CD4-positive, alpha-beta T cell (primary cell): ENCODE measurements at regions not wholly inside any gene's neighbourhood (a gene's known extent, or its start where the extent isn't known, plus 50 kb on each side); places are given as distances from the start of the nearest gene placed in this dataset.

Experiments
- ATAC-seq: fragments of 200-7000 bp; cut with Tn5 transposase; one replicate; pipeline ENCODE4 v1.10.0; 2022; ENCODE audit warnings: mild to moderate bottlenecking; ENCODE audit not compliant: poor library complexity
- CTCF ChIA-PET: fragments of 350-600 bp; sonication (Branson Sonifier 250); formaldehyde crosslinking; loops from one replicate; lab custom pipeline; 2021; ENCODE audit warnings: antibody characterized with exemption, inconsistent platforms; lab: Charles Lee
- POLR2A ChIA-PET: fragments of 350-600 bp; sonication (Branson Sonifier 250); formaldehyde crosslinking; loops from one replicate; lab custom pipeline; 2021; ENCODE audit warnings: antibody characterized with exemption, inconsistent platforms; lab: Charles Lee
- DNase-seq, 14 experiments: peaks; one replicate each; pipeline ENCODE4 v3.0.0-alpha.2; 2013 to 2020; ENCODE audit warnings: mixed read lengths in 2 of 14
- H3K27ac ChIP-seq, 2 donors: one replicate each; pipeline versions ENCODE4 v1.5.1 to v1.7.0; 2013; ENCODE audit warnings: low read length in 2 of 2, low read depth in 1 of 2, mild to moderate bottlenecking in 1 of 2
- H3K27me3 ChIP-seq, 2 experiments: 1 replicate in 1 of 2; 2 replicates in 1 of 2; pipeline versions ENCODE4 v1.6.1 to v1.7.0; 2013; ENCODE audit warnings: low read length in 2 of 2, control low read depth in 1 of 2, mild to moderate bottlenecking in 1 of 2, moderate library complexity in 1 of 2; ENCODE audit not compliant: insufficient read depth in 2 of 2, control insufficient read depth in 1 of 2
- H3K36me3 ChIP-seq: one replicate; pipeline ENCODE4 v1.6.1; 2013; ENCODE audit warnings: low read length, control low read depth; ENCODE audit not compliant: insufficient read depth
- H3K4me1 ChIP-seq: one replicate; pipeline ENCODE4 v1.6.1; 2013; ENCODE audit warnings: low read length, control low read depth; ENCODE audit not compliant: insufficient read depth
- H3K4me3 ChIP-seq: one replicate; pipeline ENCODE4 v1.5.1; 2013; ENCODE audit warnings: mild to moderate bottlenecking, low read length, moderate library complexity
- H3K9me3 ChIP-seq, 2 experiments: 1 replicate in 1 of 2; 2 replicates in 1 of 2; pipeline versions ENCODE4 v1.6.1 to v1.7.0; 2013; ENCODE audit warnings: low read length in 2 of 2, mild to moderate bottlenecking in 2 of 2, control low read depth in 1 of 2, moderate library complexity in 1 of 2; ENCODE audit not compliant: control insufficient read depth in 1 of 2, insufficient read depth in 1 of 2
- H3K27ac Mint-ChIP-seq: one replicate; pipeline ENCODE4 v1.8.0; 2020; ENCODE audit warnings: mixed read lengths
- H3K27me3 Mint-ChIP-seq: one replicate; pipeline ENCODE4 v1.8.0; 2021; ENCODE audit warnings: mixed read lengths
- H3K36me3 Mint-ChIP-seq: one replicate; pipeline ENCODE4 v1.8.0; 2021; ENCODE audit warnings: low read depth, mixed read lengths
- H3K4me1 Mint-ChIP-seq: one replicate; pipeline ENCODE4 v1.8.0; 2021; ENCODE audit warnings: low read depth, mixed read lengths
- H3K4me3 Mint-ChIP-seq: one replicate; pipeline ENCODE4 v1.8.0; 2020; ENCODE audit warnings: mild to moderate bottlenecking, mixed read lengths
- H3K9me3 Mint-ChIP-seq: one replicate; pipeline ENCODE4 v1.8.0; 2020; ENCODE audit warnings: mixed read lengths
- intact Hi-C, 2 experiments: fragments of 100-400 bp; cut with DNase I in 1 of 2; cut with micrococcal nuclease in 1 of 2; formaldehyde crosslinking; loops; one replicate each; pipeline versions ENCODE4 v1.15.1 to v1.9.0; 2023 to 2025; cut with DNase I, micrococcal nuclease
- TF ChIP-seq, protein P1 (sequence below): fragments of 200-600 bp; IDR thresholded peaks from one replicate; pipeline ENCODE4 v1.8.0; 2022; ENCODE audit warnings: antibody characterized with exemption, mild to moderate bottlenecking

DNA sequence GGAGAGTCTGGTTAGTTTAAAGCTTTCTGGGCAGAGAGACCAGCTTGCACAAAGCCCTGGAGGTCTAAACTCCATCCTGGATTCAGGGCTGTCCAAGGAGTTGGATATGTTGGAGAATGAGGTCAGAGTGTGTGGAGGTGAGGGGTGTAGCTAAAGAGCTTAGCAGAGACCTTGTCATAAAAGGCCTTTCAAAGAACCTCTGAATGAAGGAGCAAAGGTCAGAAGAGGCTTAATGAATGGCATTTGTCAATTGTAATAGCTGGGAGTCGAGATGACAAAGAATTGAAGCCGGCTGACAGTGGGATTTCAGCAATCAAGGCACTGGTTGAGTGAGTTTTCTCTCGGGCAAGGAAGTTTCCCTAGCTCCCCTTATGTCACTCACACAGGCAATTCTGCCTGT, 202.6 kb downstream of the PDCD6IP start:
- intact Hi-C loops: no loop called here
- ChIA-PET CTCF (interaction anchor here (1.3 kb wide), 1 partner anchor 9 kb away, joined by 3 read pairs; no protein-coding TSS in a partner anchor), POLR2A (interaction anchor here (0.9 kb wide), 1 partner anchor 16 kb away, joined by 3 read pairs; no protein-coding TSS in a partner anchor)
- peaks cover 0 to under 1% of the 10 kb centered on the region in 2 experiments for H3K9me3 ChIP-seq
- Mint-ChIP-seq H3K36me3 (no peaks in the 10 kb centered on the region), H3K4me1 (no peaks in the 10 kb centered on the region), H3K4me3 (no peak overlapping the region), H3K27me3 (no peaks in the 10 kb centered on the region), H3K9me3 (no peaks in the 10 kb centered on the region), H3K27ac (no peak overlapping the region)
- TF ChIP-seq, protein P1, sequence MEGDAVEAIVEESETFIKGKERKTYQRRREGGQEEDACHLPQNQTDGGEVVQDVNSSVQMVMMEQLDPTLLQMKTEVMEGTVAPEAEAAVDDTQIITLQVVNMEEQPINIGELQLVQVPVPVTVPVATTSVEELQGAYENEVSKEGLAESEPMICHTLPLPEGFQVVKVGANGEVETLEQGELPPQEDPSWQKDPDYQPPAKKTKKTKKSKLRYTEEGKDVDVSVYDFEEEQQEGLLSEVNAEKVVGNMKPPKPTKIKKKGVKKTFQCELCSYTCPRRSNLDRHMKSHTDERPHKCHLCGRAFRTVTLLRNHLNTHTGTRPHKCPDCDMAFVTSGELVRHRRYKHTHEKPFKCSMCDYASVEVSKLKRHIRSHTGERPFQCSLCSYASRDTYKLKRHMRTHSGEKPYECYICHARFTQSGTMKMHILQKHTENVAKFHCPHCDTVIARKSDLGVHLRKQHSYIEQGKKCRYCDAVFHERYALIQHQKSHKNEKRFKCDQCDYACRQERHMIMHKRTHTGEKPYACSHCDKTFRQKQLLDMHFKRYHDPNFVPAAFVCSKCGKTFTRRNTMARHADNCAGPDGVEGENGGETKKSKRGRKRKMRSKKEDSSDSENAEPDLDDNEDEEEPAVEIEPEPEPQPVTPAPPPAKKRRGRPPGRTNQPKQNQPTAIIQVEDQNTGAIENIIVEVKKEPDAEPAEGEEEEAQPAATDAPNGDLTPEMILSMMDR: no peak
- H3K4me3 ChIP-seq: no peak overlapping the region
- no peak overlapping the region for H3K27ac ChIP-seq
- no peaks in the 10 kb centered on the region for H3K4me1 ChIP-seq
- ATAC-seq (no peak), DNase-seq (no peak)
- no peaks in the 10 kb centered on the region for H3K27me3 ChIP-seq
- no peaks in the 10 kb centered on the region for H3K36me3 ChIP-seq

DNA sequence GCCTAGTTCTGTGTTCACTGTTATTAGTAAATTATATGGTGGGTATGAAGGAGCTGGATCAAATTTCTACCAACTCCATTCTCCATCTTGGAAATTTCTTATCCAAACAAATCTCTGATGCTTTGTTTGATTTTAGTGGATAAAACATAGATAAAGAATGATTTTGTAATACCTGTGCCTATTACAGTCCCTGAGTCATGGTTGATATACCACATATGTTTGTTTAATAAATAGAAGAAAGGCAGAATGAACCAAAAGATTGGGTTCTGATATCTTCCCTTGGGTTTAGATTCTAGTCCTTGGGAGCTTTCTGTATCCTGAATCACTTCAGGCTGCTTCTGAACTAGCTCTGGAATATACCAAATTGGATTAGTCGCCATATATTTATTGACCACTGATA, 203.6 kb downstream of the PDCD6IP start:
- H3K9me3 Mint-ChIP-seq: no peaks in the 10 kb centered on the region
- no peaks in the 10 kb centered on the region for H3K36me3 Mint-ChIP-seq
- POLR2A ChIA-PET: interaction anchor here (0.9 kb wide), 1 partner anchor 15 kb away, joined by 3 read pairs; no protein-coding TSS in a partner anchor
- Histone ChIP-seq H3K27ac (no peak overlapping the region), H3K9me3 (no peaks in the 10 kb centered on the region), H3K4me3 (no peak overlapping the region), H3K27me3 (no peaks in the 10 kb centered on the region), H3K36me3 (no peaks in the 10 kb centered on the region), H3K4me1 (no peaks in the 10 kb centered on the region)
- ATAC-seq (no peak), DNase-seq (no peak)
- H3K4me3 Mint-ChIP-seq: no peak overlapping the region
- TF ChIP-seq, protein P1: no peak
- CTCF ChIA-PET: interaction anchor here (1.3 kb wide), 1 partner anchor 10 kb away, joined by 3 read pairs; no protein-coding TSS in a partner anchor
- H3K27ac Mint-ChIP-seq: no peak overlapping the region
- H3K4me1 Mint-ChIP-seq: no peaks in the 10 kb centered on the region
- H3K27me3 Mint-ChIP-seq: no peaks in the 10 kb centered on the region
- intact Hi-C loops: no loop called here

DNA sequence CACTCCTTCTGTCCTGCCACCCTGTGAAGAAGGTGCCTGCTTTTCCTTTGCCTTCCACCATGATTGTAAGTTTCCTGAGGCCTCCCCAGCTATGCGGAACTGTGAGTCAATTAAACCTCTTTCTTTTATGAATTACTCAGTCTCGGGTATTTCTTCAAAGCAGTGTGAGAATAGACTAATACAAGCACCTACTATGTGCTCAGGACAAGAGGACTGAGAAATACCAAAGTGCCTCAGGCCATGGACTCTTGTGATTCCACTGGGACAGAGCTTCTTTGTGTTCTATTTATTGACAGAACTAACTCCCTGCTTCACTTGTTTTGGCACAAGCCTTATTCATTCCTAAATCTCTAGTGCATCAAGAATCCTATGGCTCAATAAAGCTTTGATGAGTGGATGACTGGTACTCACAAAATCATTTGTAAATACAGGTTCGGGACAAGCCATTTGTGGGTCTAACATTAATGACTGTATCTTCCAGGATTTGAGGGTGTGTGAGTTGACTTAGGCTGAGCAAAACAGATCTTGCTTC, 204.2 kb downstream of the PDCD6IP start:
- intact Hi-C loops: no loop called here
- H3K27me3 ChIP-seq: no peaks in the 10 kb centered on the region
- H3K27ac ChIP-seq: no peak overlapping the region
- H3K4me1 ChIP-seq: no peaks in the 10 kb centered on the region
- Mint-ChIP-seq H3K4me3 (no peak overlapping the region), H3K9me3 (no peaks in the 10 kb centered on the region), H3K27ac (no peak overlapping the region), H3K4me1 (no peaks in the 10 kb centered on the region), H3K36me3 (no peaks in the 10 kb centered on the region), H3K27me3 (no peaks in the 10 kb centered on the region)
- H3K4me3 ChIP-seq: no peak overlapping the region
- H3K9me3 ChIP-seq: no peaks in the 10 kb centered on the region
- ChIA-PET CTCF (no interaction called here), POLR2A (no interaction called here)
- ATAC-seq: no peak
- TF ChIP-seq, protein P1: no peak
- no peak for DNase-seq
- no peaks in the 10 kb centered on the region for H3K36me3 ChIP-seq
